ENCODE measurements at regions not wholly inside any gene's neighbourhood (a gene's known extent, or its start where the extent isn't known, plus 50 kb on each side); places are given as distances from the start of the nearest gene placed in this dataset.

DNA sequence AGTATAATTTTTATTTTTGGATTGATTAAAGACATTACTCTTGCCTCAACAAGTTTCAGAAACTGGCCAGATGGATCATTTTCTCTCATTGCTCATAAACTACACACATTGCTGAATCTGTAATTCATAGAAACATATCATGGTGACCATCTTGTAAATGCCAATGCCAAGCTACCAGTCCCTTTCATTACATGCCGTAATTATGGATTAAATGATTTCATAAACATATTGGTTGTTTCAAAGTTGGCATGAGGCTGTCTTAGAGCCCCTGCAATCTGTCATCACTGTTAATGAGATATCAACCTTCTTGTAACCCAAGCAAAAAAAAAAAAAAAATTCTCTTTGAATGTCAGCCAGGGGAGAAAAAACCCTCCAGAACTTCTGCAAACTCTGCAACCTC, 112.2 kb downstream of the DCLK3 start:
- ChIA-PET CTCF (no interaction called here), POLR2A (no interaction called here)
- no peaks in the 10 kb centered on the region for H3K9me3 ChIP-seq (ENCODE audit: control insufficient read depth, insufficient read depth, low read depth, low read length)
- H3K4me3 ChIP-seq (ENCODE audit: low read depth, low read length) = no peak overlapping the region
- no peaks in the 10 kb centered on the region for H3K4me1 ChIP-seq (ENCODE audit: control insufficient read depth, insufficient read depth, low read length)
- TF ChIP-seq ZNF266 (tag by site-specific recombination; IDR thresholded peaks at IDR 0.05; ENCODE audit: low read depth) (no peak), ZNF558 (tag by site-specific recombination; IDR thresholded peaks at IDR 0.05) (no peak), ZNF433 (tag by site-specific recombination; IDR thresholded peaks at IDR 0.05; ENCODE audit: low read depth) (no peak), ZNF837 (tag by site-specific recombination; IDR thresholded peaks at IDR 0.05) (no peak), KLF9 (tag by site-specific recombination; IDR thresholded peaks at IDR 0.05; ENCODE audit: low read depth) (no peak)
- TF ChIP-seq, protein P1, sequence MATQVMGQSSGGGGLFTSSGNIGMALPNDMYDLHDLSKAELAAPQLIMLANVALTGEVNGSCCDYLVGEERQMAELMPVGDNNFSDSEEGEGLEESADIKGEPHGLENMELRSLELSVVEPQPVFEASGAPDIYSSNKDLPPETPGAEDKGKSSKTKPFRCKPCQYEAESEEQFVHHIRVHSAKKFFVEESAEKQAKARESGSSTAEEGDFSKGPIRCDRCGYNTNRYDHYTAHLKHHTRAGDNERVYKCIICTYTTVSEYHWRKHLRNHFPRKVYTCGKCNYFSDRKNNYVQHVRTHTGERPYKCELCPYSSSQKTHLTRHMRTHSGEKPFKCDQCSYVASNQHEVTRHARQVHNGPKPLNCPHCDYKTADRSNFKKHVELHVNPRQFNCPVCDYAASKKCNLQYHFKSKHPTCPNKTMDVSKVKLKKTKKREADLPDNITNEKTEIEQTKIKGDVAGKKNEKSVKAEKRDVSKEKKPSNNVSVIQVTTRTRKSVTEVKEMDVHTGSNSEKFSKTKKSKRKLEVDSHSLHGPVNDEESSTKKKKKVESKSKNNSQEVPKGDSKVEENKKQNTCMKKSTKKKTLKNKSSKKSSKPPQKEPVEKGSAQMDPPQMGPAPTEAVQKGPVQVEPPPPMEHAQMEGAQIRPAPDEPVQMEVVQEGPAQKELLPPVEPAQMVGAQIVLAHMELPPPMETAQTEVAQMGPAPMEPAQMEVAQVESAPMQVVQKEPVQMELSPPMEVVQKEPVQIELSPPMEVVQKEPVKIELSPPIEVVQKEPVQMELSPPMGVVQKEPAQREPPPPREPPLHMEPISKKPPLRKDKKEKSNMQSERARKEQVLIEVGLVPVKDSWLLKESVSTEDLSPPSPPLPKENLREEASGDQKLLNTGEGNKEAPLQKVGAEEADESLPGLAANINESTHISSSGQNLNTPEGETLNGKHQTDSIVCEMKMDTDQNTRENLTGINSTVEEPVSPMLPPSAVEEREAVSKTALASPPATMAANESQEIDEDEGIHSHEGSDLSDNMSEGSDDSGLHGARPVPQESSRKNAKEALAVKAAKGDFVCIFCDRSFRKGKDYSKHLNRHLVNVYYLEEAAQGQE (tag by site-specific recombination; IDR thresholded peaks at IDR 0.05) = no peak
- H3K36me3 ChIP-seq (ENCODE audit: control insufficient read depth in 2 of 2, insufficient read depth in 1 of 2, low read length in 2 of 2) = no peaks in the 10 kb centered on the region
- H3K27ac ChIP-seq (ENCODE audit: extremely low read depth, low read depth, low read length) = no peak overlapping the region

DNA sequence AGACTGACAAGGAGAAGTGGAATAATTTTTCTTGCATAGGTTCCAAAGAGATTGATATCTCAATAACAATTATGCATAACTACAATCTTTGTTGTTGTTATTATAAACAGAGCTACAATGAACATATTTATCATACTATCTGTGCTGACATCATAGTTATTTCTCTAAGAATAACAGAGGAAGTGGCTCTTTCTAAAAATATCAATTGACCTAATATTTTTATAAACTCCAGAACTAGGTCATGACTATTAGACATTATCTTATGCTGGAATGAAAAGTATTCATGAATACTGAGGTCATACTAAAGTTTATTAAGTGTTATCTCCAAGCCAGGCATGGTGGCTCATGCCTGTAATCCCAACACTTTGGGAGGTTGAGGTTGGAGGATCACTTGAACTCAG, 114.1 kb downstream of the DCLK3 start:
- TF ChIP-seq, protein P2, sequence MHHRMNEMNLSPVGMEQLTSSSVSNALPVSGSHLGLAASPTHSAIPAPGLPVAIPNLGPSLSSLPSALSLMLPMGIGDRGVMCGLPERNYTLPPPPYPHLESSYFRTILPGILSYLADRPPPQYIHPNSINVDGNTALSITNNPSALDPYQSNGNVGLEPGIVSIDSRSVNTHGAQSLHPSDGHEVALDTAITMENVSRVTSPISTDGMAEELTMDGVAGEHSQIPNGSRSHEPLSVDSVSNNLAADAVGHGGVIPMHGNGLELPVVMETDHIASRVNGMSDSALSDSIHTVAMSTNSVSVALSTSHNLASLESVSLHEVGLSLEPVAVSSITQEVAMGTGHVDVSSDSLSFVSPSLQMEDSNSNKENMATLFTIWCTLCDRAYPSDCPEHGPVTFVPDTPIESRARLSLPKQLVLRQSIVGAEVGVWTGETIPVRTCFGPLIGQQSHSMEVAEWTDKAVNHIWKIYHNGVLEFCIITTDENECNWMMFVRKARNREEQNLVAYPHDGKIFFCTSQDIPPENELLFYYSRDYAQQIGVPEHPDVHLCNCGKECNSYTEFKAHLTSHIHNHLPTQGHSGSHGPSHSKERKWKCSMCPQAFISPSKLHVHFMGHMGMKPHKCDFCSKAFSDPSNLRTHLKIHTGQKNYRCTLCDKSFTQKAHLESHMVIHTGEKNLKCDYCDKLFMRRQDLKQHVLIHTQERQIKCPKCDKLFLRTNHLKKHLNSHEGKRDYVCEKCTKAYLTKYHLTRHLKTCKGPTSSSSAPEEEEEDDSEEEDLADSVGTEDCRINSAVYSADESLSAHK (tag by site-specific recombination; IDR thresholded peaks at IDR 0.05) = no peak
- TF ChIP-seq ZNF677 (tag by site-specific recombination; IDR thresholded peaks at IDR 0.05) = no peak
- TF ChIP-seq ZNF184 (tag by site-specific recombination; IDR thresholded peaks at IDR 0.05) = no peak
- no peak for TF ChIP-seq ZBTB20 (tag by site-specific recombination; IDR thresholded peaks at IDR 0.05)
- no peak for TF ChIP-seq ZNF140 (tag by site-specific recombination; IDR thresholded peaks at IDR 0.05)
- TF ChIP-seq FEZF1 (tag by site-specific recombination; IDR thresholded peaks at IDR 0.05) = no peak
- no peak for TF ChIP-seq KLF8 (tag by site-specific recombination; IDR thresholded peaks at IDR 0.05)
- TF ChIP-seq, protein P3, sequence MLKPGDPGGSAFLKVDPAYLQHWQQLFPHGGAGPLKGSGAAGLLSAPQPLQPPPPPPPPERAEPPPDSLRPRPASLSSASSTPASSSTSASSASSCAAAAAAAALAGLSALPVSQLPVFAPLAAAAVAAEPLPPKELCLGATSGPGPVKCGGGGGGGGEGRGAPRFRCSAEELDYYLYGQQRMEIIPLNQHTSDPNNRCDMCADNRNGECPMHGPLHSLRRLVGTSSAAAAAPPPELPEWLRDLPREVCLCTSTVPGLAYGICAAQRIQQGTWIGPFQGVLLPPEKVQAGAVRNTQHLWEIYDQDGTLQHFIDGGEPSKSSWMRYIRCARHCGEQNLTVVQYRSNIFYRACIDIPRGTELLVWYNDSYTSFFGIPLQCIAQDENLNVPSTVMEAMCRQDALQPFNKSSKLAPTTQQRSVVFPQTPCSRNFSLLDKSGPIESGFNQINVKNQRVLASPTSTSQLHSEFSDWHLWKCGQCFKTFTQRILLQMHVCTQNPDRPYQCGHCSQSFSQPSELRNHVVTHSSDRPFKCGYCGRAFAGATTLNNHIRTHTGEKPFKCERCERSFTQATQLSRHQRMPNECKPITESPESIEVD (tag by site-specific recombination; IDR thresholded peaks at IDR 0.05) = no peak
- no peaks in the 10 kb centered on the region for H3K36me3 ChIP-seq (ENCODE audit: control insufficient read depth in 2 of 2, insufficient read depth in 1 of 2, low read length in 2 of 2)
- ChIA-PET CTCF (no interaction called here), POLR2A (no interaction called here)
- no peaks in the 10 kb centered on the region for H3K9me3 ChIP-seq (ENCODE audit: control insufficient read depth, insufficient read depth, low read depth, low read length)
- no peaks in the 10 kb centered on the region for H3K4me1 ChIP-seq (ENCODE audit: control insufficient read depth, insufficient read depth, low read length)
- no peak overlapping the region for H3K4me3 ChIP-seq (ENCODE audit: low read depth, low read length)
- no peak overlapping the region for H3K27ac ChIP-seq (ENCODE audit: extremely low read depth, low read depth, low read length)

DNA sequence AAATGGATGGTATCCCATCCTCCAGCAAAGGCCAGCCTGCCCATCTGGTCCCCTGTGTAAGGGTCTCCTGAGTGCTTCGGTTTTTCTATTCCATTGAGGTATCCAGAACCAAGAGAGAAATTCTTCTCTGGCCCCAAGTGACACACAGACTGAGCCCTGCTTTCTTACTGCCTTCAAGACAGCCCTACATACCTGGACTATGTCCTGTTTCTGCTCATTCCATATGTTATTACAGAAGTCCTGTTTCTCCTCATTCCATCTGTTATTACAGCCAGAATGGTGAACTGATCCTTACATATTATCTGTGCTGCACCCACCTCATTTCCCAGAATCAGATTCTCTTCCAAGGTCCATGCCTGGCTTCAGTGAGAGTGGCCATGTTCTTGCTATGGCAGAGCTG, 115.2 kb downstream of the DCLK3 start:
- no peaks in the 10 kb centered on the region for H3K4me1 ChIP-seq (ENCODE audit: control insufficient read depth, insufficient read depth, low read length)
- no peaks in the 10 kb centered on the region for H3K36me3 ChIP-seq (ENCODE audit: control insufficient read depth in 2 of 2, insufficient read depth in 1 of 2, low read length in 2 of 2)
- H3K4me3 ChIP-seq (ENCODE audit: low read depth, low read length) = no peak overlapping the region
- H3K9me3 ChIP-seq (ENCODE audit: control insufficient read depth, insufficient read depth, low read depth, low read length) = no peaks in the 10 kb centered on the region
- POLR2A ChIA-PET = no interaction called here
- CTCF ChIA-PET = no interaction called here
- no peak overlapping the region for H3K27ac ChIP-seq (ENCODE audit: extremely low read depth, low read depth, low read length)
- TF ChIP-seq, protein P4, sequence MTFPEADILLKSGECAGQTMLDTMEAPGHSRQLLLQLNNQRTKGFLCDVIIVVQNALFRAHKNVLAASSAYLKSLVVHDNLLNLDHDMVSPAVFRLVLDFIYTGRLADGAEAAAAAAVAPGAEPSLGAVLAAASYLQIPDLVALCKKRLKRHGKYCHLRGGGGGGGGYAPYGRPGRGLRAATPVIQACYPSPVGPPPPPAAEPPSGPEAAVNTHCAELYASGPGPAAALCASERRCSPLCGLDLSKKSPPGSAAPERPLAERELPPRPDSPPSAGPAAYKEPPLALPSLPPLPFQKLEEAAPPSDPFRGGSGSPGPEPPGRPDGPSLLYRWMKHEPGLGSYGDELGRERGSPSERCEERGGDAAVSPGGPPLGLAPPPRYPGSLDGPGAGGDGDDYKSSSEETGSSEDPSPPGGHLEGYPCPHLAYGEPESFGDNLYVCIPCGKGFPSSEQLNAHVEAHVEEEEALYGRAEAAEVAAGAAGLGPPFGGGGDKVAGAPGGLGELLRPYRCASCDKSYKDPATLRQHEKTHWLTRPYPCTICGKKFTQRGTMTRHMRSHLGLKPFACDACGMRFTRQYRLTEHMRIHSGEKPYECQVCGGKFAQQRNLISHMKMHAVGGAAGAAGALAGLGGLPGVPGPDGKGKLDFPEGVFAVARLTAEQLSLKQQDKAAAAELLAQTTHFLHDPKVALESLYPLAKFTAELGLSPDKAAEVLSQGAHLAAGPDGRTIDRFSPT (tag by site-specific recombination; IDR thresholded peaks at IDR 0.05) = no peak
- no peak for TF ChIP-seq ZNF585B (tag by site-specific recombination; IDR thresholded peaks at IDR 0.05)
- no peak for TF ChIP-seq ZNF549 (tag by site-specific recombination; IDR thresholded peaks at IDR 0.05)
- TF ChIP-seq, protein P5, sequence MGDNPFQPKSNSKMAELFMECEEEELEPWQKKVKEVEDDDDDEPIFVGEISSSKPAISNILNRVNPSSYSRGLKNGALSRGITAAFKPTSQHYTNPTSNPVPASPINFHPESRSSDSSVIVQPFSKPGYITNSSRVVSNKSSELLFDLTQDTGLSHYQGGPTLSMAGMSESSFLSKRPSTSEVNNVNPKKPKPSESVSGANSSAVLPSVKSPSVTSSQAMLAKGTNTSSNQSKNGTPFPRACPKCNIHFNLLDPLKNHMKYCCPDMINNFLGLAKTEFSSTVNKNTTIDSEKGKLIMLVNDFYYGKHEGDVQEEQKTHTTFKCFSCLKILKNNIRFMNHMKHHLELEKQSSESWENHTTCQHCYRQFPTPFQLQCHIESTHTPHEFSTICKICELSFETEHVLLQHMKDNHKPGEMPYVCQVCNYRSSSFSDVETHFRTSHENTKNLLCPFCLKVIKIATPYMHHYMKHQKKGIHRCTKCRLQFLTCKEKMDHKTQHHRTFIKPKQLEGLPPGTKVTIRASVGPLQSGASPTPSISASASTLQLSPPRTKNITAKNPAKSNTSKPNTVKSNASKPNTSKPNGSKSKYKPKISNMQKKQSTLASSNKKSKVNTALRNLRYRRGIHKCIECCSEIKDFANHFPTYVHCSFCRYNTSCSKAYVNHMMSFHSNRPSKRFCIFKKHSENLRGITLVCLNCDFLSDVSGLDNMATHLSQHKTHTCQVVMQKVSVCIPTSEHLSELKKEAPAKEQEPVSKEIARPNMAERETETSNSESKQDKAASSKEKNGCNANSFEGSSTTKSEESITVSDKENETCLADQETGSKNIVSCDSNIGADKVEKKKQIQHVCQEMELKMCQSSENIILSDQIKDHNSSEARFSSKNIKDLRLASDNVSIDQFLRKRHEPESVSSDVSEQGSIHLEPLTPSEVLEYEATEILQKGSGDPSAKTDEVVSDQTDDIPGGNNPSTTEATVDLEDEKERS (tag by site-specific recombination; IDR thresholded peaks at IDR 0.05) = no peak
- TF ChIP-seq PRDM1 (tag by site-specific recombination; IDR thresholded peaks at IDR 0.05) = no peak
- no peak for TF ChIP-seq ZNF174 (tag by site-specific recombination; IDR thresholded peaks at IDR 0.05)
- no peak for TF ChIP-seq ZNF2 (tag by site-specific recombination; IDR thresholded peaks at IDR 0.05)
